IMR-90 (cell line): ENCODE measurements at regions not wholly inside any gene's neighbourhood (a gene's known extent, or its start where the extent isn't known, plus 50 kb on each side); places are given as distances from the start of the nearest gene placed in this dataset.

Source experiments
- ATAC-seq: fragments of 200-7000 bp; cut with Tn5 transposase; 2 replicates; pipeline ENCODE4 v1.9.1; 2020; ENCODE audit warnings: low read depth, mild to moderate bottlenecking, moderate library complexity
- BruUV-seq: library from RNA; stranded (reverse); fragments of 400-500 nt; replicated peaks from 2 replicates; lab custom pipeline; 2021; lab: Mats Ljungman, UMichigan
- CTCF ChIA-PET: fragments of 300-600 bp; formaldehyde crosslinking; extraction: SDS; loops from one replicate; lab custom pipeline; 2021; ENCODE audit warnings: antibody characterized with exemption; lab: Yijun Ruan, JAX
- POLR2A ChIA-PET: fragments of 300-600 bp; sonication (Branson Sonifier 250); formaldehyde crosslinking; loops from one replicate; lab custom pipeline; 2022; ENCODE audit warnings: antibody characterized with exemption; ENCODE audit not compliant: unreplicated experiment; lab: Charles Lee
- DNase-seq: peaks from one replicate; pipeline ENCODE4 v3.0.0; 2013
- H2AFZ ChIP-seq: replicated peaks from 2 replicates; pipeline ENCODE3; 2013; ENCODE audit warnings: low read length, mild to moderate bottlenecking; ENCODE audit not compliant: poor library complexity
- H2AK5ac ChIP-seq: 2 replicates; pipeline ENCODE4 v1.6.1; 2013; ENCODE audit warnings: low read depth, low read length, inconsistent platforms
- H2AK9ac ChIP-seq: replicated peaks from 2 replicates; pipeline ENCODE3; 2013; ENCODE audit warnings: mild to moderate bottlenecking, low read depth, low read length, moderate library complexity; ENCODE audit not compliant: poor library complexity
- H2BK120ac ChIP-seq: 2 replicates; pipeline ENCODE4 v1.6.1; 2013; ENCODE audit warnings: low read depth, low read length, inconsistent platforms
- H2BK15ac ChIP-seq: 3 replicates; pipeline ENCODE4 v1.6.1; 2013; ENCODE audit warnings: low read depth, low read length, inconsistent platforms
- H2BK20ac ChIP-seq: 2 replicates; pipeline ENCODE4 v1.6.1; 2013; ENCODE audit warnings: low read depth, mild to moderate bottlenecking, inconsistent platforms, low read length, moderate library complexity
- H2BK5ac ChIP-seq: 2 replicates; pipeline ENCODE4 v1.6.1; 2013; ENCODE audit warnings: mild to moderate bottlenecking, low read depth, low read length, inconsistent platforms; ENCODE audit not compliant: poor library complexity, severe bottlenecking
- H3K14ac ChIP-seq: replicated peaks from 2 replicates; pipeline ENCODE4 v1.6.1; 2013; ENCODE audit warnings: low read depth, low read length, inconsistent platforms
- H3K18ac ChIP-seq: 2 replicates; pipeline ENCODE4 v1.6.1; 2013; ENCODE audit warnings: low read depth, low read length, control low read depth
- H3K23ac ChIP-seq: 2 replicates; pipeline ENCODE4 v1.6.1; 2013; ENCODE audit warnings: low read depth, low read length, inconsistent platforms
- H3K27ac ChIP-seq: 2 replicates; pipeline ENCODE4 v1.5.1; 2013; ENCODE audit warnings: mild to moderate bottlenecking, control low read depth, low read length; ENCODE audit not compliant: insufficient read depth
- H3K27me3 ChIP-seq: 2 replicates; pipeline ENCODE4 v1.6.1; 2013; ENCODE audit warnings: low read length; ENCODE audit not compliant: control insufficient read depth, insufficient read depth
- H3K36me3 ChIP-seq: 2 replicates; pipeline ENCODE4 v1.6.1; 2013; ENCODE audit warnings: low read length, mixed read lengths; ENCODE audit not compliant: control insufficient read depth, insufficient read depth
- H3K4ac ChIP-seq: 2 replicates; pipeline ENCODE4 v1.6.1; 2013; ENCODE audit warnings: low read depth, low read length, inconsistent platforms
- H3K4me1 ChIP-seq: 2 replicates; pipeline ENCODE4 v1.6.1; 2013; ENCODE audit warnings: low read length, mixed read lengths; ENCODE audit not compliant: control insufficient read depth, insufficient read depth
- H3K4me2 ChIP-seq: 2 replicates; pipeline ENCODE4 v1.6.1; 2013; ENCODE audit warnings: low read depth, mild to moderate bottlenecking, control low read depth, low read length, moderate library complexity
- H3K4me3 ChIP-seq: 2 replicates; pipeline ENCODE4 v1.5.1; 2013; ENCODE audit warnings: low read depth, mild to moderate bottlenecking, control low read depth, low read length, moderate library complexity; ENCODE audit not compliant: insufficient read depth
- H3K56ac ChIP-seq: 2 replicates; pipeline ENCODE4 v1.6.1; 2013; ENCODE audit warnings: low read length, inconsistent platforms; ENCODE audit not compliant: insufficient read depth; ENCODE audit errors: extremely low read depth
- H3K79me1 ChIP-seq, 2 experiments: 2 replicates each; pipeline ENCODE4 v1.6.1; 2013; ENCODE audit warnings: low read length in 2 of 2, inconsistent platforms in 1 of 2, low read depth in 1 of 2
- H3K9ac ChIP-seq: 2 replicates; pipeline ENCODE4 v1.6.1; 2013; ENCODE audit warnings: low read depth, low read length, control low read depth
- H3K9me1 ChIP-seq: 2 replicates; pipeline ENCODE4 v1.6.1; 2013; ENCODE audit warnings: low read length, inconsistent platforms; ENCODE audit not compliant: insufficient read depth
- H3K9me3 ChIP-seq: 2 replicates; pipeline ENCODE4 v1.6.1; 2013; ENCODE audit warnings: low read length; ENCODE audit not compliant: control insufficient read depth, insufficient read depth
- H4K20me1 ChIP-seq: 2 replicates; pipeline ENCODE4 v1.6.1; 2013; ENCODE audit warnings: low read length, inconsistent platforms; ENCODE audit not compliant: insufficient read depth
- H4K5ac ChIP-seq: 2 replicates; pipeline ENCODE4 v1.6.1; 2013; ENCODE audit warnings: mild to moderate bottlenecking, low read depth, low read length, control low read depth
- H4K8ac ChIP-seq, 2 experiments: 2 replicates each; pipeline ENCODE4 v1.6.1; 2013; ENCODE audit warnings: low read depth in 2 of 2, low read length in 2 of 2, control low read depth in 1 of 2, inconsistent platforms in 1 of 2
- H4K91ac ChIP-seq: 2 replicates; pipeline ENCODE4 v1.6.1; 2013; ENCODE audit warnings: low read depth, low read length, inconsistent platforms; ENCODE audit not compliant: insufficient read depth
- BHLHE40 ChIP-seq: fragments of 150-350 bp; IDR thresholded peaks from 2 replicates; pipeline ENCODE4 v1.6.1; 2016; ENCODE audit warnings: mild to moderate bottlenecking, low read depth, low read length
- FOS ChIP-seq: fragments of 150-350 bp; IDR thresholded peaks from 2 replicates; pipeline ENCODE4 v1.6.1; 2016; ENCODE audit warnings: low read depth, low read length
- MAZ ChIP-seq: IDR thresholded peaks from 2 replicates; pipeline ENCODE4 v1.6.1; 2012; ENCODE audit warnings: low read depth, mild to moderate bottlenecking, low read length, improper control_type of control experiment, moderate library complexity, borderline replicate concordance
- USF2 ChIP-seq: fragments of 150-350 bp; IDR thresholded peaks from 2 replicates; pipeline ENCODE4 v1.6.1; 2017; ENCODE audit warnings: mild to moderate bottlenecking, antibody characterized with exemption, low read length, low read depth
- WGBS, 2 experiments: methylation state at CpG; one replicate each; pipeline versions ENCODE4 v1.1.5 to v1.1.7; 2013; ENCODE audit warnings: missing lambda C conversion rate in 2 of 2; ENCODE audit not compliant: insufficient read length in 1 of 2; ENCODE audit errors: extremely low coverage in 2 of 2; 5-methylcytosine and 5-hydroxymethylcytosine counted together
- dilution Hi-C: fragments of 300-500 bp; cut with HindIII; formaldehyde crosslinking; loops from one replicate; pipeline ENCODE4 v1.14.3; 2018; ENCODE audit warnings: low sequenced_read_pairs; ENCODE audit not compliant: unreplicated experiment
- in situ Hi-C: fragments of 300-500 bp; cut with MboI; formaldehyde crosslinking; loops from 3 replicates; pipeline ENCODE4 v1.14.3; 2019; ENCODE audit warnings: low sequenced_read_pairs, inconsistent platforms, mixed read lengths
- intact Hi-C: fragments of 100-400 bp; cut with micrococcal nuclease; formaldehyde crosslinking; loops from 2 replicates; pipeline ENCODE4 v1.10.0; 2022

GRCh38 chr3:59660376-59660775 lies 610.6 kb upstream of the CFAP20DC start:
- ChIA-PET POLR2A (no interaction called here), CTCF (interaction anchor here (0.6 kb wide), 1 partner anchor 116 kb away, joined by 3 read pairs; no protein-coding TSS in a partner anchor)
- in situ Hi-C loops (no loop called here), intact Hi-C loops (loop anchor here (10.0 kb wide), 1 partner anchor 194 kb away; no protein-coding TSS in a partner anchor), dilution Hi-C loops (no loop called here)
- Histone ChIP-seq H3K4me3 (no peak overlapping the region), H3K9me1 (peaks cover 7% of the 10 kb centered on the region; the same call in 1 of the 2 replicates), H2BK20ac (no peak overlapping the region), H2AK9ac (no peak overlapping the region), H3K4me2 (0 out of 2 replicates have a peak overlapping the region, but pooled peaks have one; percentile 6), H3K9ac (no peak overlapping the region), H3K4me1 (peaks cover 22% of the 10 kb centered on the region), H3K36me3 (no peaks in the 10 kb centered on the region), H3K79me1 (no peaks in the 10 kb centered on the region), H3K18ac (peak overlapping the region; percentile 3; the same call in 1 of the 2 replicates), H2BK15ac (no peak overlapping the region), H4K20me1 (no peaks in the 10 kb centered on the region), H4K8ac (no peak overlapping the region), H3K4ac (no peak overlapping the region), H4K91ac (no peak overlapping the region), H3K9me3 (no peaks in the 10 kb centered on the region), H2AFZ (no peak overlapping the region), H2BK120ac (no peak overlapping the region), H2BK5ac (peak overlapping the region; percentile 8), H2AK5ac (no peak overlapping the region), H3K23ac (no peak overlapping the region), H3K27ac (no peak overlapping the region), H3K27me3 (no peaks in the 10 kb centered on the region), H3K14ac (no peak overlapping the region), H3K56ac (no peak overlapping the region), H4K5ac (no peak overlapping the region)
- ATAC-seq: peak; percentile 66
- no TSS peak for BruUV-seq
- WGBS, 2 experiments: no CpG with 5 or more reads among the region's 1 CpG
- TF ChIP-seq USF2 (no peak), BHLHE40 (no peak), MAZ (no peak), FOS (no peak; the same call in 1 of the 2 replicates)
- DNase-seq: peak; percentile 47
